ENCODE measurements at regions not wholly inside any gene's neighbourhood (a gene's known extent, or its start where the extent isn't known, plus 50 kb on each side); places are given as distances from the start of the nearest gene placed in this dataset.

DNA sequence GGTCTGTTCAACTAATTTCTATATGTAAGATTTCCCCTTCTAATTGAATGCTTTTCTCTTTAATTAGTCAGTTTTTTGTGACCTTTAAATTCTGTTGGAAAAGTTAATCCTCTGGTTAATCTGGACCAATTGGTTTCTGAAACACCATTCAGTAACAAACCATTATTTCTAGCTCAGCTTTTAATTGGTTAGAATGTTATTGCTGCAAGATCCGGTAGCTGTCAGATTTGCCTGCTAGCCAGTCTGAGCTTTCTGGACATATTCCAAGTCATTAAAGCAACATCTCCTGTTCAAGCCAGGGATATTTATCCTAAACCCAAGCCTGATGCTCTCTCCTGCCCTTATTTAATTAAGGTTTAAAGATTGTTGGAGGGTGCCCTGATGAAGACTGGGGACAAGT, 55.1 kb upstream of the FBXL4 start:
- no peak for TF ChIP-seq ZNF274 (IDR thresholded peaks at IDR 0.05; ENCODE audit: low read depth, low read length)
- TF ChIP-seq YY1 (IDR thresholded peaks at IDR 0.05; ENCODE audit: insufficient read depth, insufficient read length), result no peak
- TF ChIP-seq SUZ12 (IDR thresholded peaks at IDR 0.05; ENCODE audit: extremely low read depth, insufficient read depth, insufficient read length), result no peak
